ENCODE measurements at regions not wholly inside any gene's neighbourhood (a gene's known extent, or its start where the extent isn't known, plus 50 kb on each side); places are given as distances from the start of the nearest gene placed in this dataset.

DNA sequence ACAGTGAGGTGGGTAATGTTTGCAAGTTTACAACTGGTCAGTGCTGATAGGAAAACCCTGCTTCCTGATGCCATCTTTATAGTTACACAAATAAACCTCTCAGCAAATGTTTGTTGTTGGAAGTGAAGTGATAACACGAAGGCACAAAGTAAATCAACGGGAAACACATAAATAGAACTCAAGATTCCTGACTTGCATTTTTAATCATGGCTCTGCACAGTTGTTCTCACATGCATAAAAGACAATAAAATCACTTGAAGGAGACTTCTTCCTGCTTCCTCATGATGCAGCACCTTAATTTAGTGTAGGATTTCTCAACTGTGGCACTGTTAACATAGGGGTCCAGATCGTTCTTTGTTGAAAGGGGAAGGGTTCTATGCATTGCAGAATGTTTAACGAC is 907.7 kb downstream of the RAB28 start:
- BruUV-seq (replicated peaks) = no TSS peak
- POLR2A ChIA-PET (ENCODE audit: low non-redundant PET) = no interaction called here
- DNase-seq (ENCODE audit: low spot score) = no peak
- H3K27me3 ChIP-seq (replicated peaks; ENCODE audit: insufficient read depth, low read depth, low read length, poor library complexity) = no peaks in the 10 kb centered on the region
- TF ChIP-seq, protein P1, sequence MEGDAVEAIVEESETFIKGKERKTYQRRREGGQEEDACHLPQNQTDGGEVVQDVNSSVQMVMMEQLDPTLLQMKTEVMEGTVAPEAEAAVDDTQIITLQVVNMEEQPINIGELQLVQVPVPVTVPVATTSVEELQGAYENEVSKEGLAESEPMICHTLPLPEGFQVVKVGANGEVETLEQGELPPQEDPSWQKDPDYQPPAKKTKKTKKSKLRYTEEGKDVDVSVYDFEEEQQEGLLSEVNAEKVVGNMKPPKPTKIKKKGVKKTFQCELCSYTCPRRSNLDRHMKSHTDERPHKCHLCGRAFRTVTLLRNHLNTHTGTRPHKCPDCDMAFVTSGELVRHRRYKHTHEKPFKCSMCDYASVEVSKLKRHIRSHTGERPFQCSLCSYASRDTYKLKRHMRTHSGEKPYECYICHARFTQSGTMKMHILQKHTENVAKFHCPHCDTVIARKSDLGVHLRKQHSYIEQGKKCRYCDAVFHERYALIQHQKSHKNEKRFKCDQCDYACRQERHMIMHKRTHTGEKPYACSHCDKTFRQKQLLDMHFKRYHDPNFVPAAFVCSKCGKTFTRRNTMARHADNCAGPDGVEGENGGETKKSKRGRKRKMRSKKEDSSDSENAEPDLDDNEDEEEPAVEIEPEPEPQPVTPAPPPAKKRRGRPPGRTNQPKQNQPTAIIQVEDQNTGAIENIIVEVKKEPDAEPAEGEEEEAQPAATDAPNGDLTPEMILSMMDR (conservative IDR thresholded peaks at IDR 0.05; ENCODE audit: low read depth, low read length) = no peak
- no peak for TF ChIP-seq EZH2 (IDR thresholded peaks at IDR 0.05; ENCODE audit: borderline replicate concordance, low read depth, low read length, poor library complexity, severe bottlenecking)
- H3K4me3 ChIP-seq (ENCODE audit: low read depth, low read length, poor library complexity, severe bottlenecking) = no peak overlapping the region
- H3K9me3 ChIP-seq (ENCODE audit: low read depth, low read length, poor library complexity, severe bottlenecking) = peaks cover 9% of the 10 kb centered on the region
- H3K4me1 ChIP-seq (ENCODE audit: insufficient read depth, low read length, poor library complexity, severe bottlenecking) = no peaks in the 10 kb centered on the region
- intact Hi-C loops (cut with micrococcal nuclease; ENCODE audit: unreplicated experiment) = no loop called here
- CTCF ChIA-PET = no interaction called here
- H3K27ac ChIP-seq (ENCODE audit: low read depth, low read length, poor library complexity, severe bottlenecking) = no peak overlapping the region
- H3K36me3 ChIP-seq (ENCODE audit: insufficient read depth, low read length, poor library complexity, severe bottlenecking) = no peaks in the 10 kb centered on the region

DNA sequence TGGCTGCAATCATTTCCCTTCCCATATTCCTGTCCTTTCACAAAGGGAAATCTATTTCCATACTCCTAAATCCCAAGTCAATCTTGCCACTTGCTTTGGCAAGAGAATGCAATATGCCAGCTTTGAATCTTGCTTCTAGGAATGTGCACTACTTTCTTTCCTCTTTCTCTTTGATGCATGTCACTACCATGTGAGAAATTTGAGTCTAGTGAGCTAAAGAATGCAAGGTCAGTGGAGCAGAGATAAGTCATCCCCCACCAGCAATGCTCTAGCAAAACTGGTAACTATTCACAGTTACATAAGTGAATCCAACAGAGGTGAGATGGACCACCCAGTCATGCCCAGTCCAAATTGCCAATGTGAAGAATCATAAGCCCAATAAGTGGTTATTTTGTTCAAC is 910.4 kb downstream of the RAB28 start:
- Histone ChIP-seq H3K36me3 (ENCODE audit: insufficient read depth, low read length, poor library complexity, severe bottlenecking) (no peaks in the 10 kb centered on the region), H3K9me3 (ENCODE audit: low read depth, low read length, poor library complexity, severe bottlenecking) (peaks cover 9% of the 10 kb centered on the region), H3K4me3 (ENCODE audit: low read depth, low read length, poor library complexity, severe bottlenecking) (no peak overlapping the region), H3K27me3 (replicated peaks; ENCODE audit: insufficient read depth, low read depth, low read length, poor library complexity) (no peaks in the 10 kb centered on the region), H3K4me1 (ENCODE audit: insufficient read depth, low read length, poor library complexity, severe bottlenecking) (no peaks in the 10 kb centered on the region), H3K27ac (ENCODE audit: low read depth, low read length, poor library complexity, severe bottlenecking) (no peak overlapping the region)
- no peak for DNase-seq (ENCODE audit: low spot score)
- intact Hi-C loops (cut with micrococcal nuclease; ENCODE audit: unreplicated experiment) = no loop called here
- ChIA-PET POLR2A (ENCODE audit: low non-redundant PET) (no interaction called here), CTCF (no interaction called here)
- no TSS peak for BruUV-seq (replicated peaks)
- TF ChIP-seq, protein P1 (conservative IDR thresholded peaks at IDR 0.05; ENCODE audit: low read depth, low read length) = no peak
- TF ChIP-seq EZH2 (IDR thresholded peaks at IDR 0.05; ENCODE audit: borderline replicate concordance, low read depth, low read length, poor library complexity, severe bottlenecking) = no peak

- POLR2A ChIA-PET (ENCODE audit: low non-redundant PET) = no interaction called here
- TF ChIP-seq EZH2 (IDR thresholded peaks at IDR 0.05; ENCODE audit: borderline replicate concordance, low read depth, low read length, poor library complexity, severe bottlenecking) = no peak
- TF ChIP-seq, protein P1 (conservative IDR thresholded peaks at IDR 0.05; ENCODE audit: low read depth, low read length) = no peak
- intact Hi-C loops (cut with micrococcal nuclease; ENCODE audit: unreplicated experiment) = no loop called here
- peaks cover 29% of the 10 kb centered on the region for H3K9me3 ChIP-seq (ENCODE audit: low read depth, low read length, poor library complexity, severe bottlenecking)
- BruUV-seq (replicated peaks) = no TSS peak
- H3K36me3 ChIP-seq (ENCODE audit: insufficient read depth, low read length, poor library complexity, severe bottlenecking) = no peaks in the 10 kb centered on the region
- DNase-seq (ENCODE audit: low spot score) = no peak
- no peaks in the 10 kb centered on the region for H3K27me3 ChIP-seq (replicated peaks; ENCODE audit: insufficient read depth, low read depth, low read length, poor library complexity)
- H3K4me1 ChIP-seq (ENCODE audit: insufficient read depth, low read length, poor library complexity, severe bottlenecking) = no peaks in the 10 kb centered on the region
- H3K4me3 ChIP-seq (ENCODE audit: low read depth, low read length, poor library complexity, severe bottlenecking) = no peak overlapping the region
- CTCF ChIA-PET = no interaction called here
- no peak overlapping the region for H3K27ac ChIP-seq (ENCODE audit: low read depth, low read length, poor library complexity, severe bottlenecking)
Measured at GRCh38 chr4:12562476-12563140, 921.5 kb downstream of the RAB28 start.

Measured in A673 (cell line).